ENCODE measurements at regions not wholly inside any gene's neighbourhood (a gene's known extent, or its start where the extent isn't known, plus 50 kb on each side); places are given as distances from the start of the nearest gene placed in this dataset.

- peak; percentile 75 for DNase-seq
These were observed 496.7 kb downstream of the SPRY1 start for GRCh38 chr4:123893011-123893981.

GRCh38 chr4:123896446-123897071 is 500.0 kb downstream of the SPRY1 start:
- DNase-seq, result no peak

DNA sequence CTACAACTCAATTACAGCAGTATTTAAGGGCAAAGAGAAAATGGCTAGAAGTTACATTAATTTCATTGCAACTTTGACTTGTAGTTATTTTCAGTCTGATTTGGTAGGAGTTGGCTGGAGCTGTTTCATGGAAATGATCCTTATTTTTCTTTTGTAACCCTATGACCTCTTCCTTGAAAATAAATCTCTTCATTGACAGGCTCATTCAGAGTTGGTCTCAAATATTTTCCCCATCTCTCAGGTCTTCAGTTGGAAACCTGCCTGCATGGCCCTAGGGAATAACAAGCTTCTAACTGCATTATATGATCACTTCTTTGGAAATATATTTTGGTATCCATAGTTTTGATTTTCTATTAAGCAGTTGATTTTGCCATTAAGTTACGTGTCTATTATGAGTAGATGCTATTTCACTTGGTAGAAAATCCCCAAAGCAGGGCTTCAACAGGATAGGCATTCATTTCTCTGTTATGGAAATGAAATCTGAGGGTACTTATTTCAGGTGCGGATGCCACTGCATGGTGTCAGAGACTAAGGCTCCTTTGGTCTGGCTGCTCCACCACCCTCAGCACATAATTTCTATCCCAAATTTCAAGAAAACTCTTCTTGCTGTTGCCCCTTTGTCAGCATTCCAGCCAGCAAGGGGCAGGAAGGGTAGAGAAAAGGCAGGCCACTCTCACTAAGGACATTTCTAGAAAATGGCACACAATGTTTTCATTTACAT is 502.5 kb downstream of the SPRY1 start:
- no peak for DNase-seq

DNA sequence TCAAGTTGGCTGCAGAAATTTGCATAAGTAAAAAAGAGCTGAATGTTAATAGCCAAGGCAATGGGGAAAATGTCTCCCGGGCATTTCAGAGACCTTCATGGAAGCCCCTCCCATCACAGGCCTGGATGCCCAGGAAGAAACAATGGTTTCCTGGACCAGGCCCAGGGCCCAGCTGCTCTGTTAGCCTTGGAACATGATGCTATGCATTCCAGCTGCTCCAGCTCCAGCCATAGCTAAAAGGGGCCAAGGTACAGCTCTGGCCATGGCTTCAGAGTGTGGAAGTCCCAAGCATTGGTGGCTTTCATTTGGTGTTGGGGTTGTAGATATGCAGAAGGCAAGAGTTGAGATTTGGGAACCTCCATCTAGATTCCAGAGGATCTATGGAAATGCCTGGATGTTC is 508.3 kb downstream of the SPRY1 start:
- DNase-seq, result no peak

DNA sequence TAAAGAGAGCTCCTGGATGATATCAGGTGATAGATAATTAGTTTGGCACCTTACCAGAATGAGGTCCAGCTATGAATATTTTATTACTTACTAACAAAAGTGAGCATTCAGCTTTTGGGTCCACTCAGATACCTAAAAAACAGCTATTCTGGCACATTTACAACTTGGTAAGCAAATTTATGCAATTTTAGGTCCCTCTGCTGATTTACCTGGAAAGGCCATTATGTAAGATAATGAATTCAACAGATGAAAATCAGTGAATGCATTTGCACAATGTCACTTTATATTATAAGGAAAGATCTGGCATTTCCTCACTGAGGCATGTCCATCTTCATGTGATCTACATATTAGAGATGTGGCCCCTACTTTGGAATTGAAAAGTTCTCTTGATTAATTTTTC is 517.0 kb downstream of the SPRY1 start:
- no peak for DNase-seq

DNA sequence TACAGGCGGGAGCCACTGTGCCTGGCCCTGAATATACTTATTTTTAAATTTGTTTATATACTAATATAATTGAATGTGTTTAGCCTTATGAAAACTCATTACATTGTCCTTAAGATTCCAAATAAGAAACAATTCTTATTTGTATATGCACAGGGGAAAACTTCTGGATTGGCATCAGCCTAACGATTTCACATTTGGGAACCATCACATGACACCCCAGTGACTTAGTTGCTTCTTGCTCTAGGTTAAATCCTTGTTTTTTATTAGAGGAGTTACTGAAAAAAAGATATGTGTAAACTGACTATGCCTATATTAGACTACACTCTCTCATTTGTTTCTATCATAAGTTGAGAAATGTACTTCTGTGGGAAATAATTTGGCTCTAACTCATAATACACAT is 520.2 kb downstream of the SPRY1 start:
- no peak for DNase-seq

DNA sequence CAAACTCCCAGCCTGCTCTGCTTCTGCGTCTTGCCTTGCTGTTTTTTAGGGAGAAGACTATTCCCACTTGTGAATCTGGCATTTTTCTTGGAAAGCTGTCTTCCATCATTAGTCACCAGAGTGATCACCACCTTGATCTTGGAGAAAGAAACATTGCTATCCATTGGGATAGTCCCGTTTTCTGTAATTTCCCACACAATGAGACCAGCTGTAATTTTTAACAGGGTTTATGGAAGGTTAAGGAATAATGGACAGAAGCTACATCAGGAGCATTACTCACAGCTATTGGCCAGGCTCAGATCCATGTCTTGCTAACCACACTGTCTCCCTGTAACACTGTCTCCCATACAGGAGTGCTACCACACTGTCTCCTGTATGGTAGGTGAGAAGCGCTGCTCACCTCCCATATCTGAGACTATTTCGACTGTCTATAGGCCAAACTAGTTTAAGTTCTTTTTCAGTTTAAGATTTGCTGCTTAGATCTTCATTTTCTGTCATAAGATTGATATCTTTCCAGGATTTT is 523.0 kb downstream of the SPRY1 start:
- no peak for DNase-seq

GRCh38 chr4:123921339-123921738 is 524.7 kb downstream of the SPRY1 start:
- DNase-seq, result no peak

DNA sequence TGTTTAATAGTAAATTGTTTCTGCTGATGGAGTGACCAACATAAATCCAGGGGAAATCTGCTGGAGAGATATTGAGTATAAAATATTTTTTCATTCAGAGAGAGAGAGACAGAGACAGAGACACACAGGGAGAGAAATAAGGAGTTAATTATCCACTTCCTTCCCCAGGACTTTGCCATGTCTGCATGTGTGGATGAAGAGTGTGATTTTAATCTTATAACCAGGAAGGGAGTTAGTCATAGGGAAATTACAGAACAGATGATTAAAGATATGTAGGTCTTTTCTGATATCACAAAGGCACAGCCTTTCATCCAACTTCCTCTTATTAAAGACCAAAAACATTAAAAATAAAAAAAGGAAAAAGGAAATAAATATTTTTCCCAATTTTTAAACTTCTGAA is 526.3 kb downstream of the SPRY1 start:
- no peak for DNase-seq

DNA sequence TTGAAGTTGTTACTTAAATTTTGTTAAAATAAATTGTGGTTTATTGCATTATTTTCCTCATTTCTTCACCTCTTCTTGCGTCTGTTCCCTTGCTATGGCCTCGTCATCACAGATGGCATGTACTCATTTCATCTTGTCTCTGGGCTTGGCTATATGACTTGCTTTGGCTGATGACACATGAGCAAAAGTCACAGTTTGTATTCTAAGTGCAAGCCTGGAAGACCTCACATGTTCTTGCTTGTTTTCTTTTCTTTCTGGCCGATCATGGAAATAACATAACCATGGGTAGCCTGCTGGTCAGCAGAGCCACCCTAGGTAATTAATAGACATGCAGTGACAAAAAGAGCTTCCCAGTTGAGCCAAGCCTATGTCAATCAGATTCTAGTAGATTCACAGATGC is 527.9 kb downstream of the SPRY1 start:
- DNase-seq, result no peak

DNA sequence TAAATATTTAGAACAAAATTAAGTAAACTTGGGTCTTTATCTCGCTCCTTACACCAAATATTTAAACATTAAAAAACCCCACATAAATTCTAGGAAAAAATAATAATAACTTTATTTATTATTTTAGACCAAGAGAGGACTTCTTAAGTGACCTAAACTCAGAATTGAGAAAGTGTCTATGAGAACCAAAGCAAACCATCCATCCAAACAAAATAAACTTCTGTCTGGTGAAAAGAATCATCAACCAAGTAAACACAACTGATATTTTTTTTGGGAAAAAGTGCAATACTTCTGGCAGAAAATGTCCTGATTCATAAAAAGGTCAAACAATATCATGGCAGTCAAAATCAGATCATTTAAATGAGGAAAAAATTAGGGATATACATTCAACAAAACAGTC is 533.0 kb downstream of the SPRY1 start:
- no peak for DNase-seq

DNA sequence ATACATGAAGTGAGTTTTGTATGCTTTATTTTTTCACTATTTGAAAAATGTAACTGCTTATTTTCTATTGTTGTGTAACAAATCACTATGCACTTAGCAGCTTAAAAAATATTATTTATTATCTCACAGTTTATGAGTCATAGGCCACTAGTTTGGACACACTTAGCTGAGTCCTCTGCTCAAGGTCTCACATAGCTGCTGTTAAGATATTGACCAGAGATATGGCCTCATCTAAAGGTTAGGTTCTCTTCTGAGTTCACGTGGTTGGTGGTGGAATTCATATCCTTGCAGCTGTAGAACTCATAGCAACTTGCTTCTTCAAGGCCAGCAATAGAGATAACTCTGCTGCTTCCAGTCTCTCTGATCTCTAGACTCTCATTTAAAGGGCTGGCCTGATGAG is 534.4 kb downstream of the SPRY1 start:
- no peak for DNase-seq

- DNase-seq, result no peak
These were observed 537.5 kb downstream of the SPRY1 start for GRCh38 chr4:123934096-123934495.

- DNase-seq, result no peak
These were observed 540.0 kb downstream of the SPRY1 start for GRCh38 chr4:123936621-123937043.

DNA sequence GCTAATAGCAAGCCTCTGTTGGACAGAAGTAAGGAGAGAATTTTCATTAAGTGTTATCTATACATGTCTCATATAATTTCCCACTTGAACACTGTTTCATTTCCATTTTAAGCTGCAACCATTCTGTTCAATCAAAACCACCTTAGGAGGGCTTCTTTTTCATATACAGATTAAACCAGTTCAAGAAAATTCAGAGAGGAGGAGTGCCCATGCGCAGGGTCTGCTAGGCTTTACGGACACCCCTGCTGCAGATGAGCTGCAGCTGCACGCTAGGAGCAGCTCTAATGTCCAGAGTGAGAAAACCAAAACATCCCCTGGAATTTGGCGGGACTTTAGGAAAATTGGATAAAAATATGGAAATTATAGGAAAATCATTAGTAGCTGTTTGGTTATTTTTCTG is 541.0 kb downstream of the SPRY1 start:
- no peak for DNase-seq

GRCh38 chr4:123939621-123940020 is 543.0 kb downstream of the SPRY1 start:
- no peak for DNase-seq

- no peak for DNase-seq
These were observed 544.0 kb downstream of the SPRY1 start for GRCh38 chr4:123940604-123941003.

DNA sequence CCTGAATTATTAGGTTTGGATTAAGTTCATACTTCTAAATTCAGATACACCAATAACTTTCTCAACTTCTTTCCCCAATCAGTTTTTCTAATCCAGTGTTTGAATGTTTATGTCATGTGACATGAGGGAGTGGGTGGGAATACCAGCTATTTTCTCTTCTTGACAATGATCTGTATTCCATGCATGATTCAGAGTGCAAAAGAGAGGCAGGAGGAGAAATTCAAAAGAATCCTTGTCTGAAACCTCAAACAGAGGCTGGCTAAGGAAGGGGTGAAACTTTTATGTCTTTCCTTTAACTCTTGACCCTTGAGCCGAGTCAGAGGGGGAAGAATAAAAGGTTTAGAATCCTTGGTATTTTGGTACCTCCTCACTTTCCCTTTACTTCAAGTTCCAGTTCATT is 544.7 kb downstream of the SPRY1 start:
- DNase-seq, result no peak

- no peak for DNase-seq
These were observed 547.4 kb downstream of the SPRY1 start for GRCh38 chr4:123943976-123944375.

GRCh38 chr4:123945301-123945700 is 548.7 kb downstream of the SPRY1 start:
- no peak for DNase-seq

GRCh38 chr4:123950530-123950929 is 553.9 kb downstream of the SPRY1 start:
- no peak for DNase-seq

- DNase-seq, result no peak
These were observed 556.1 kb downstream of the SPRY1 start for GRCh38 chr4:123952530-123953274.

DNA sequence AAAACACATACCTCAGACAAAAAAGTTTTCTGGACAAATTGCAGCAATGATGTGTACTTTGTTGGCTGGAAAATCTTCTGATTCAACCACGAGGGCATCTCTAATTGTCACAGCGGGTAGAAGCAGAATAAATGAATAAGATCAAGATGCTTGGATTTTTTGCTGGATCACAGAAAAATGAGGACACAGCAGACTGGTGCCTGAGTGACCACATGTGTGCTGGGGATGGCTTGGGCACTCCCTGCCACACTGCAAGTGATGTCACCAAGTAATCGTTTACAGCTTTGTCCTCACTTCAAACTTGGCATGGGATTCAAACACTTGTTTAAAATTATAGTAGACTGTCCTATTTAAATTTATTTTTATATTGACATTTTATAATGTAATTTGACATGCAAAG is 557.0 kb downstream of the SPRY1 start:
- no peak for DNase-seq

Measured in right forelimb (tissue), 1 donor.